Esophagus squamous epithelium (tissue), 4 donors: ENCODE measurements at regions not wholly inside any gene's neighbourhood (a gene's known extent, or its start where the extent isn't known, plus 50 kb on each side); places are given as distances from the start of the nearest gene placed in this dataset.

Source experiments
- CTCF ChIP-seq, 6 experiments: fragments of 450-650 bp in 4 of 6; fragments of 200-600 bp in 2 of 6; sonication (generic) in 2 of 6; IDR thresholded peaks; one replicate each; pipeline ENCODE4 v1.5.1; 2016 to 2019; ENCODE audit warnings: antibody characterized with exemption in 6 of 6, mild to moderate bottlenecking in 4 of 6, moderate library complexity in 4 of 6
- POLR2A ChIP-seq, 4 donors: fragments of 450-650 bp; IDR thresholded peaks; one replicate each; pipeline ENCODE4 v1.6.1; 2017; ENCODE audit warnings: antibody characterized with exemption in 4 of 4, mild to moderate bottlenecking in 4 of 4, moderate library complexity in 3 of 4

- TF ChIP-seq CTCF (IDR thresholded peaks at IDR 0.05): no peak
- no peak for TF ChIP-seq POLR2A (IDR thresholded peaks at IDR 0.05)
These were observed 99.3 kb upstream of the SLC24A5 start for GRCh38 chr15:48021336-48022086.
